ENCODE measurements at regions not wholly inside any gene's neighbourhood (a gene's known extent, or its start where the extent isn't known, plus 50 kb on each side); places are given as distances from the start of the nearest gene placed in this dataset.

GRCh38 chr16:58960484-58960883, 226.4 kb upstream of the GOT2 start:
- H3K4me3 Mint-ChIP-seq = no peak overlapping the region
- H3K9me3 Mint-ChIP-seq = peaks cover 5% of the 10 kb centered on the region; the same call in 1 of the 2 replicates
- H3K27me3 Mint-ChIP-seq (ENCODE audit: insufficient read depth) = no peaks in the 10 kb centered on the region

GRCh38 chr16:58960034-58960433, 225.9 kb upstream of the GOT2 start:
- no peak for DNase-seq
- H3K4me3 Mint-ChIP-seq = no peak overlapping the region
- H3K9me3 Mint-ChIP-seq = peaks cover 5% of the 10 kb centered on the region; the same call in 1 of the 2 replicates
- H3K27me3 Mint-ChIP-seq (ENCODE audit: insufficient read depth) = no peaks in the 10 kb centered on the region
- TF ChIP-seq CTCF (IDR thresholded peaks at IDR 0.05) = no peak
- no peaks in the 10 kb centered on the region for H3K4me1 Mint-ChIP-seq (ENCODE audit: low read depth)
- H3K27ac Mint-ChIP-seq = no peak overlapping the region
- no peaks in the 10 kb centered on the region for H3K36me3 Mint-ChIP-seq (ENCODE audit: low read depth)

More at GRCh38 chr16:58960484-58960883, 226.4 kb upstream of the GOT2 start:
- H3K36me3 Mint-ChIP-seq (ENCODE audit: low read depth) = no peaks in the 10 kb centered on the region
- no peak for TF ChIP-seq CTCF (IDR thresholded peaks at IDR 0.05)
- H3K4me1 Mint-ChIP-seq (ENCODE audit: low read depth) = no peaks in the 10 kb centered on the region
- no peak for DNase-seq
- H3K27ac Mint-ChIP-seq = no peak overlapping the region

GRCh38 chr16:58958749-58959148, 224.6 kb upstream of the GOT2 start:
- H3K27ac Mint-ChIP-seq = no peak overlapping the region
- no peak overlapping the region for H3K4me3 Mint-ChIP-seq
- no peaks in the 10 kb centered on the region for H3K27me3 Mint-ChIP-seq (ENCODE audit: insufficient read depth)
- no peaks in the 10 kb centered on the region for H3K4me1 Mint-ChIP-seq (ENCODE audit: low read depth)
- no peaks in the 10 kb centered on the region for H3K36me3 Mint-ChIP-seq (ENCODE audit: low read depth)
- TF ChIP-seq CTCF (IDR thresholded peaks at IDR 0.05) = no peak
- no peak for DNase-seq
- no peaks in the 10 kb centered on the region; the same call in 1 of the 2 replicates for H3K9me3 Mint-ChIP-seq

GRCh38 chr16:58948244-58948643, 214.1 kb upstream of the GOT2 start:
- H3K36me3 Mint-ChIP-seq (ENCODE audit: low read depth) = no peaks in the 10 kb centered on the region

GRCh38 chr16:58940609-58941008, 206.5 kb upstream of the GOT2 start:
- Mint-ChIP-seq H3K4me3 (no peak overlapping the region; the same call in 1 of the 2 replicates), H3K27me3 (ENCODE audit: insufficient read depth) (peaks cover 4% of the 10 kb centered on the region; the same call in 1 of the 2 replicates), H3K9me3 (peaks cover 5% of the 10 kb centered on the region; the same call in 1 of the 2 replicates), H3K36me3 (ENCODE audit: low read depth) (no peaks in the 10 kb centered on the region), H3K27ac (no peak overlapping the region), H3K4me1 (ENCODE audit: low read depth) (no peaks in the 10 kb centered on the region; the same call in 1 of the 2 replicates)
- no peak for TF ChIP-seq CTCF (IDR thresholded peaks at IDR 0.05)
- no peak for DNase-seq

More at GRCh38 chr16:58948244-58948643, 214.1 kb upstream of the GOT2 start:
- no peaks in the 10 kb centered on the region; the same call in 1 of the 2 replicates for H3K27me3 Mint-ChIP-seq (ENCODE audit: insufficient read depth)
- H3K27ac Mint-ChIP-seq = no peak overlapping the region
- peaks cover 10% of the 10 kb centered on the region; the same call in 1 of the 2 replicates for H3K9me3 Mint-ChIP-seq
- no peak for TF ChIP-seq CTCF (IDR thresholded peaks at IDR 0.05)
- peak; percentile 27 for DNase-seq
- H3K4me3 Mint-ChIP-seq = no peak overlapping the region
- H3K4me1 Mint-ChIP-seq (ENCODE audit: low read depth) = peaks cover 5% of the 10 kb centered on the region; the same call in 1 of the 2 replicates
